Mesothelial cell of epicardium (in vitro differentiated cells): ENCODE measurements at regions not wholly inside any gene's neighbourhood (a gene's known extent, or its start where the extent isn't known, plus 50 kb on each side); places are given as distances from the start of the nearest gene placed in this dataset.

Experiments
- DNase-seq, 2 experiments: peaks; one replicate each; pipeline ENCODE4 v3.0.0; 2021; ENCODE audit warnings: low spot score in 2 of 2; ENCODE audit not compliant: unreplicated experiment in 2 of 2
- H3K27ac Mint-ChIP-seq: 2 replicates; pipeline ENCODE4 v1.8.0; 2021; ENCODE audit warnings: mixed read lengths
- H3K27me3 Mint-ChIP-seq: 2 replicates; pipeline ENCODE4 v1.8.0; 2021; ENCODE audit warnings: low read depth, mixed read lengths
- H3K36me3 Mint-ChIP-seq: 2 replicates; pipeline ENCODE4 v1.8.0; 2021; ENCODE audit warnings: mixed read lengths
- H3K4me1 Mint-ChIP-seq: 2 replicates; pipeline ENCODE4 v1.8.0; 2021; ENCODE audit warnings: mixed read lengths
- H3K4me3 Mint-ChIP-seq: 2 replicates; pipeline ENCODE4 v1.8.0; 2021; ENCODE audit warnings: mild to moderate bottlenecking, moderate library complexity, mixed read lengths
- H3K9me3 Mint-ChIP-seq: 2 replicates; pipeline ENCODE4 v1.8.0; 2021; ENCODE audit warnings: mixed read lengths
- TF ChIP-seq, protein P1 (sequence below): fragments of 200-600 bp; sonication (generic); IDR thresholded peaks from one replicate; pipeline ENCODE4 v1.5.0; 2021; ENCODE audit warnings: antibody characterized with exemption; ENCODE audit not compliant: unreplicated experiment

GRCh38 chr10:129108378-129108777 lies 358.7 kb upstream of the MGMT start:
- Mint-ChIP-seq H3K27me3 (peaks cover 6% of the 10 kb centered on the region), H3K4me3 (no peak overlapping the region), H3K4me1 (peaks cover 8% of the 10 kb centered on the region), H3K9me3 (no peaks in the 10 kb centered on the region), H3K36me3 (no peaks in the 10 kb centered on the region), H3K27ac (no peak overlapping the region)
- DNase-seq = no peak
- TF ChIP-seq, protein P1, sequence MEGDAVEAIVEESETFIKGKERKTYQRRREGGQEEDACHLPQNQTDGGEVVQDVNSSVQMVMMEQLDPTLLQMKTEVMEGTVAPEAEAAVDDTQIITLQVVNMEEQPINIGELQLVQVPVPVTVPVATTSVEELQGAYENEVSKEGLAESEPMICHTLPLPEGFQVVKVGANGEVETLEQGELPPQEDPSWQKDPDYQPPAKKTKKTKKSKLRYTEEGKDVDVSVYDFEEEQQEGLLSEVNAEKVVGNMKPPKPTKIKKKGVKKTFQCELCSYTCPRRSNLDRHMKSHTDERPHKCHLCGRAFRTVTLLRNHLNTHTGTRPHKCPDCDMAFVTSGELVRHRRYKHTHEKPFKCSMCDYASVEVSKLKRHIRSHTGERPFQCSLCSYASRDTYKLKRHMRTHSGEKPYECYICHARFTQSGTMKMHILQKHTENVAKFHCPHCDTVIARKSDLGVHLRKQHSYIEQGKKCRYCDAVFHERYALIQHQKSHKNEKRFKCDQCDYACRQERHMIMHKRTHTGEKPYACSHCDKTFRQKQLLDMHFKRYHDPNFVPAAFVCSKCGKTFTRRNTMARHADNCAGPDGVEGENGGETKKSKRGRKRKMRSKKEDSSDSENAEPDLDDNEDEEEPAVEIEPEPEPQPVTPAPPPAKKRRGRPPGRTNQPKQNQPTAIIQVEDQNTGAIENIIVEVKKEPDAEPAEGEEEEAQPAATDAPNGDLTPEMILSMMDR = no peak

DNA sequence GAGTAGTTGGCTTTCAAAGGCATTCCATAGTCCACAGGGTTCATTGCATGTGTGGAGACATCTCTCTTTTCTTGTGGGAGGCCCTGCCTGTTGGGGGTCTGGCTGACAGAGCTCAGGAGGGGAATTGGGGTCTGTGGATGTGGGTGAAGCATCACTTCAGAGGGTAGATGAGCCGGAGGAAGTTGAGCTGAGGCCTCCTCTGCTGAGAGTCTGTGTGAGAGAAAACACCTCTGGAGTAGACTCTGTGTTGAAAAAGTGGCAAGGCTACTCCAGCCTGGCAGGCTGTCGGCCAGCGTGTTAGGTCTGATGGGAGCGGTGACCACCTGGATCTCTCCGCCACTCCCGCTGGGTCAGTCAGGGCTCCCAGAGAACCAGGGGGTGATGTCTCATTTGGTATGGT lies 358.0 kb upstream of the MGMT start:
- H3K9me3 Mint-ChIP-seq = no peaks in the 10 kb centered on the region
- peaks cover 8% of the 10 kb centered on the region for H3K4me1 Mint-ChIP-seq
- peaks cover 6% of the 10 kb centered on the region for H3K27me3 Mint-ChIP-seq
- H3K27ac Mint-ChIP-seq = no peak overlapping the region
- TF ChIP-seq, protein P1 = no peak
- H3K4me3 Mint-ChIP-seq = no peak overlapping the region
- no peaks in the 10 kb centered on the region for H3K36me3 Mint-ChIP-seq
- no peak for DNase-seq

DNA sequence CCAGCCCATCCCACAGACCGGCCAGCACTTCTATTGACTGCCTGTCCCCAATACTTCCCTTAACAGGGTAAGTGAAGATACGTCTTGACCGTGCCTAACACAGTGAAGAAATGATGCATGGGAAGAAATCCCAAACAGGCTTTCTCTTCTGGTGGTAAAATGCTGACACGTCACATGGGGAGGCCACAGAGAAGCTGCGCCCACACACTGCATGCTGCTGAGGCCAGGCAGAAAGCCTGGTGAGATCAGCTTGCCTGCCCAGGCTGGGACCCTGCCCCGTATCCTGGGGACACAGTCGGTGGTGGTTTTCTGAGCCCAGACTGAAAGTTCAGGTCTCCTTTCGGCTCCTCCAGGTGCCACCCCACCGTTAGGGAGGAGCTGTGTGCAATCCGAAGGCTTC lies 356.3 kb upstream of the MGMT start:
- TF ChIP-seq, protein P1 = no peak
- Mint-ChIP-seq H3K9me3 (no peaks in the 10 kb centered on the region), H3K4me3 (no peak overlapping the region), H3K27ac (no peak overlapping the region), H3K27me3 (peaks cover 6% of the 10 kb centered on the region), H3K36me3 (no peaks in the 10 kb centered on the region), H3K4me1 (peaks cover 2% of the 10 kb centered on the region)
- DNase-seq = no peak

- TF ChIP-seq, protein P1 = no peak
- no peak for DNase-seq
- Mint-ChIP-seq H3K4me1 (no peaks in the 10 kb centered on the region), H3K27ac (no peak overlapping the region), H3K9me3 (no peaks in the 10 kb centered on the region), H3K27me3 (peaks cover 3% of the 10 kb centered on the region), H3K4me3 (no peak overlapping the region), H3K36me3 (no peaks in the 10 kb centered on the region)
Measured at GRCh38 chr10:129111922-129112321, 355.1 kb upstream of the MGMT start.

- Mint-ChIP-seq H3K27ac (no peak overlapping the region), H3K4me3 (no peak overlapping the region), H3K4me1 (no peaks in the 10 kb centered on the region), H3K36me3 (no peaks in the 10 kb centered on the region), H3K9me3 (no peaks in the 10 kb centered on the region), H3K27me3 (peaks cover 1% of the 10 kb centered on the region)
- no peak for DNase-seq
- TF ChIP-seq, protein P1 = no peak
Measured at GRCh38 chr10:129114588-129114987, 352.5 kb upstream of the MGMT start.

GRCh38 chr10:129116371-129116770 lies 350.7 kb upstream of the MGMT start:
- no peak overlapping the region for H3K27ac Mint-ChIP-seq
- H3K27me3 Mint-ChIP-seq = peaks cover 1% of the 10 kb centered on the region
- DNase-seq = no peak
- no peaks in the 10 kb centered on the region for H3K36me3 Mint-ChIP-seq
- TF ChIP-seq, protein P1 = no peak
- no peak overlapping the region for H3K4me3 Mint-ChIP-seq
- H3K4me1 Mint-ChIP-seq = no peaks in the 10 kb centered on the region
- H3K9me3 Mint-ChIP-seq = no peaks in the 10 kb centered on the region
